Activated CD4-positive, alpha-beta T cell treated with anti-CD3 and anti-CD28 coated beads for 36 hours (primary cell): ENCODE measurements at regions not wholly inside any gene's neighbourhood (a gene's known extent, or its start where the extent isn't known, plus 50 kb on each side); places are given as distances from the start of the nearest gene placed in this dataset.
A peak's percentile ranks its signal among the peaks of the same experiment; 100 is the strongest.
"Not testable (repeated sequence)": the region's sequence is repeated elsewhere in the genome, so short reads cannot be mapped to it uniquely, and the experiment has no call there.

ENCODE experiments used
- ATAC-seq: fragments of 200-7000 bp; cut with Tn5 transposase; one replicate; pipeline ENCODE4 v1.10.0; 2021; ENCODE audit warnings: mild to moderate bottlenecking, moderate library complexity
- CTCF ChIA-PET: fragments of 350-600 bp; sonication (Branson Sonifier 250); formaldehyde crosslinking; loops from one replicate; lab custom pipeline; 2021; ENCODE audit warnings: antibody characterized with exemption; lab: Charles Lee
- POLR2A ChIA-PET: fragments of 350-600 bp; sonication (Branson Sonifier 250); formaldehyde crosslinking; loops from one replicate; lab custom pipeline; 2021; ENCODE audit warnings: antibody characterized with exemption, inconsistent platforms; lab: Charles Lee
- DNase-seq: peaks from one replicate; pipeline ENCODE4 v3.0.0-alpha.2; 2020
- H3K27ac Mint-ChIP-seq: one replicate; pipeline ENCODE4 v1.8.0; 2021; ENCODE audit warnings: mixed read lengths
- H3K27me3 Mint-ChIP-seq: one replicate; pipeline ENCODE4 v1.8.0; 2021; ENCODE audit warnings: mixed read lengths
- H3K36me3 Mint-ChIP-seq: one replicate; pipeline ENCODE4 v1.8.0; 2021; ENCODE audit warnings: low read depth, mixed read lengths
- H3K4me1 Mint-ChIP-seq: one replicate; pipeline ENCODE4 v1.8.0; 2021; ENCODE audit warnings: mixed read lengths
- H3K4me3 Mint-ChIP-seq: one replicate; pipeline ENCODE4 v1.8.0; 2021; ENCODE audit warnings: mild to moderate bottlenecking, moderate library complexity, mixed read lengths
- H3K9me3 Mint-ChIP-seq: one replicate; pipeline ENCODE4 v1.8.0; 2021; ENCODE audit warnings: low read depth, mixed read lengths
- intact Hi-C, 2 experiments: fragments of 100-400 bp; cut with DNase I in 1 of 2; cut with micrococcal nuclease in 1 of 2; formaldehyde crosslinking; loops; one replicate each; pipeline versions ENCODE4 v1.14.2 to v1.15.1; 2022 to 2024; cut with DNase I, micrococcal nuclease

DNA sequence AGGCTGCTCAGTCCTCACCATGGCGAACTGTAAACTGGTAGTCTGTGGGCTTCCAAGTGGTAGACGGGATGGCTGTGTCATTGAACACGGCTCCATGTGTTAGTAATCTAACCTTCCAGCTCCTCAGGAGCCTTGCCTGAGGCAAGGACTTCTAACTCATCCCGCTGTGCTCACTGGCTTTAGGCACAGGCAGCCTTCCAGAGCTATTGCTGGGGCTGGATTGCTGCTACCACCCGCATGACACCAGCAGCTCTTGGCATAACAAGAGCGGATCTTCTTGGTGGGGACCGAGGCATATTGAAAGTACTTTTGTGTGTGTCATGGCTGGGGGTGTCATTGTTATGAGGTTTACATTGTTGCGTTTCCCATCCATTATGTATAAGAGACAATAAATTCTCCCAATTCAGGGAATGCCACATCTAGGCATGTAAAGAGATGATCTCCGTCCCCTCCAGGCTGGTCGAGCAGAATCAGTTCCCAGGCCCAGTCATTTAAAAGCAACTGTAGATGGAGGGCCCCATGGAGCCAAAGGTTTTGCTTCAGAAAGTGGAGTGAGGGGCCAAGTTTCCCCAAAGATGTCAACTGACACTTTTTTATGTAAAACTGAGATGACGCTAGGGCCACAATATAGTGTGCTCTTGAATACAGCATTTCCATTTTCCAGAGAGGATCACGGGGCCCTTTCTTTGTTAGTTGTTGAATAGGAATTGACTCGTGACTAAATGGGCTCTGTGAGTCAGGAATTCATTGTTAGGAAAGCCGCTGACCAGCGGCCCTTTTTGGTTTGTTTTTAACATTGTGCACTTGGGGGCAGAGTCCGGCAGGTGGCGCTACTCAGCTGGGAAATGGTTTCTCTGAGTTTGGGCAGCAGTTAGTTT, 759.5 kb downstream of the TAF11L14 start:
- intact Hi-C loops = loop anchor here (1.0 kb wide), 1 partner anchor 304 kb away; no protein-coding TSS in a partner anchor
- Mint-ChIP-seq H3K27me3 (no peaks in the 10 kb centered on the region), H3K4me3 (no peak overlapping the region), H3K27ac (no peak overlapping the region), H3K4me1 (no peaks in the 10 kb centered on the region), H3K36me3 (no peaks in the 10 kb centered on the region), H3K9me3 (no peaks in the 10 kb centered on the region)
- ChIA-PET CTCF (interaction anchor here (0.9 to 1.3 kb wide), 2 partner anchors 10 to 11 kb away, joined by 3 to 6 read pairs; no protein-coding TSS in a partner anchor), POLR2A (no interaction called here)
- ATAC-seq (no peak), DNase-seq (peak; percentile 70)

DNA sequence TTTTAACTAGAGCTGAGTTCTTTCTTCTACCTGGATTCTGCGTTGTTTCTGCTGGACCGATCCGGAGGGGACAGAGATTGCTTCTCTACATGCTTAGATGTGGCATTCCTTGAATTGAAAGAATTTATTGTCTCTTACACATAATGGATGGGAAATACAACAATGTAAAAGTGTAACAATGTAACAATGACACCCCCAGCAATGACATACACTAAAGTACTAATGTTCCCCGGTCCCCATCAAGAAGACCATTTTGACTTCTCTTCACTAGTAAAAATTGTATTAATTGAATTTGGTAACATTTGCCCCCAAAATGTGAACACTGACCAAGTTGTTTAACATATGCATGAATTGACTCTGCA, 760.2 kb downstream of the TAF11L14 start:
- Mint-ChIP-seq H3K27me3 (no peaks in the 10 kb centered on the region), H3K9me3 (no peaks in the 10 kb centered on the region), H3K4me3 (no peak overlapping the region), H3K4me1 (no peaks in the 10 kb centered on the region), H3K36me3 (no peaks in the 10 kb centered on the region), H3K27ac (no peak overlapping the region)
- intact Hi-C loops = loop anchor here (1.0 kb wide), 1 partner anchor 304 kb away; no protein-coding TSS in a partner anchor
- POLR2A ChIA-PET = no interaction called here
- DNase-seq (no peak), ATAC-seq (no peak)
- CTCF ChIA-PET = interaction anchor here (0.9 to 1.3 kb wide), 2 partner anchors 10 kb away, joined by 3 to 6 read pairs; no protein-coding TSS in a partner anchor

DNA sequence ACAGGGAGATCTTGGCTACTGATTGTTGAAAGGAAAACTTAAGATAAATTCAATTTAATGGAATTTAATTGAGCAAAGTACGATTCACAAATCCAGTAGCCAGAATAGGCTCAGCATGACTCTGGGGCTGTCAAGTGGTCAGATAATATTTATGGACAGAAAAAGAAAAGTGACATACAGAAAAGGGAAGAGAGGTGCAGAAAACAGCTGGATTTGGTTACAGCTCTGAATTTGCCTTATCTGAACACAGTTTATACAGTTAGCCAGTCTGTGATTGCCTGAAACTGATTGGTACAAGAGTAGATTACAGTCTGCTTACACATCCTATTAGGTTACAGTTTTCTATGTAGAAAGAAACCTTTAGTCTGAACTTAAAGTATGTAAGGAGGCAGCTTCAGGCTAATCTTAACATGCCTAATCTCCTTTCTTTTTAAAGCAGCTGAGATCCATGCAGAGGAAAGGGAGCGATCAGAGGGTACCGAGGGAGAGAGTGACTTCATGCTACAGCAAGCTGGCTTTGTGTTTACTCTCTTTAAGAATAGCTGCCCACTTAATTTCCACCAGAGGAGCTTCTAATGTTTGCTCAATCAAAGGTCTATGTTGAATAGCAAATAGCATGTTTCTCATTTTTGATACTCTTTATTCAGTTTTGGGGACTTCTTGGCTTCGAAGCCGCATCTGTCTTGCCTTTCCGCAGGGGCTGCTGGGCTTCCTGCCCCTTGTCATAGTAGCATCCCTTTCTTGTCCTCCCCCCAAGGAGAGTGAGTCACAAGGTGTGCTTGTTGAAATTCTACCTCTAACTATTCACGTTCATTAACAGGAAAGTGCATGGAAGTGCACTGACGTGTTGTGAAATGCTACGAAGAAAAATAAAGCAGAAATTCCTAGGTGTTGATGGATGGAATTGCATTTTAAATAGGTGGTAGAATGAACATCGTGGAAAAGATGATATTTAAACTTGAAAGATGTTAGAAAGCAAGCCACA, 761.2 kb downstream of the TAF11L14 start:
- Mint-ChIP-seq H3K4me3 (no peak overlapping the region), H3K36me3 (no peaks in the 10 kb centered on the region), H3K4me1 (no peaks in the 10 kb centered on the region), H3K27ac (no peak overlapping the region), H3K27me3 (no peaks in the 10 kb centered on the region), H3K9me3 (no peaks in the 10 kb centered on the region)
- DNase-seq (no peak), ATAC-seq (no peak)
- CTCF ChIA-PET = no interaction called here
- intact Hi-C loops = no loop called here
- POLR2A ChIA-PET = no interaction called here

DNA sequence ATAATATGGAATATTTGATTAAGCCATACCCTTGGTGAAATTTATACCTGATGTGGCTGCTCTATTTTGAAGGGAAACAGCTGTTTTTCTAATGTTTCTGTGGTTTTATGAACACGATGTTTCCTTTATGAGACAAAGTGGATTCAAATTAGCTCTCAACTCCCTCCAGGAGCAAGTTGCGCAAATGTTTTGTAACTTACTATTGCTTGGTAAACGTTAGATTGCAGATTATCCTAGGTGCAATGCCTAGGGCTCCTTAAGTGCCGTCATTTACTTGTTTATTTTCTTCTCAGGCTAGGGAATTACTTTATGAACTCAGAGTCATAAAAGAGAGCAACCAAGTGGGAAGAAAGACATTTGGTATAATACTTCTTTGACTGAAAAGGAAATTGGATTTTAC, 763.1 kb downstream of the TAF11L14 start:
- POLR2A ChIA-PET = no interaction called here
- CTCF ChIA-PET = no interaction called here
- no peak overlapping the region for H3K4me3 Mint-ChIP-seq
- no peaks in the 10 kb centered on the region for H3K27me3 Mint-ChIP-seq
- no peak for ATAC-seq
- no peaks in the 10 kb centered on the region for H3K9me3 Mint-ChIP-seq
- no peaks in the 10 kb centered on the region for H3K36me3 Mint-ChIP-seq
- intact Hi-C loops = no loop called here
- no peak overlapping the region for H3K27ac Mint-ChIP-seq
- no peaks in the 10 kb centered on the region for H3K4me1 Mint-ChIP-seq
- no peak for DNase-seq

DNA sequence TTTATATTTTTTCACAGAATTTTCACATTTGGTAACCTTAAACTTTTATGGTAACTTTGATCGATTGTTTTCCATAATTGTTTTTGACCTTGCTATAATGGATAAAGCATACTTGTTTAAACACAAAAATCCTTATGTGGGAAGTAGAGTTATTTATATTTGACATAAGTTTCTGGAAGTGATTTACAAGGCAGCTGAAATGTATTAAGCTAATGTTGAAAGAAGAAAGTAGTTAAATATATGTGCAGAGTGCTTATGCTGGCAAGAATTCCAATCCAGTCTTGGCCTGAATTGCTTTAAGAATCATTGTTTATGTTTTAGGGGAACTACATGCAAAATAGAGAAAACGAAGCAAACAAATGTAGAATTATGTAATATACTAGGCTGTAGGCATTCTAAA, 763.6 kb downstream of the TAF11L14 start:
- Mint-ChIP-seq H3K36me3 (no peaks in the 10 kb centered on the region), H3K27me3 (no peaks in the 10 kb centered on the region), H3K27ac (no peak overlapping the region), H3K4me1 (no peaks in the 10 kb centered on the region), H3K9me3 (no peaks in the 10 kb centered on the region), H3K4me3 (no peak overlapping the region)
- DNase-seq (no peak), ATAC-seq (no peak)
- POLR2A ChIA-PET = no interaction called here
- CTCF ChIA-PET = no interaction called here
- intact Hi-C loops = no loop called here

- H3K4me3 Mint-ChIP-seq, H3K4me1 Mint-ChIP-seq, POLR2A ChIA-PET, DNase-seq, H3K27me3 Mint-ChIP-seq, ATAC-seq, H3K27ac Mint-ChIP-seq, H3K36me3 Mint-ChIP-seq, CTCF ChIA-PET, intact Hi-C loops, H3K9me3 Mint-ChIP-seq: not testable (repeated sequence)
These were observed 765.4 kb downstream of the TAF11L14 start for GRCh38 chr5:18399461-18400327.

DNA sequence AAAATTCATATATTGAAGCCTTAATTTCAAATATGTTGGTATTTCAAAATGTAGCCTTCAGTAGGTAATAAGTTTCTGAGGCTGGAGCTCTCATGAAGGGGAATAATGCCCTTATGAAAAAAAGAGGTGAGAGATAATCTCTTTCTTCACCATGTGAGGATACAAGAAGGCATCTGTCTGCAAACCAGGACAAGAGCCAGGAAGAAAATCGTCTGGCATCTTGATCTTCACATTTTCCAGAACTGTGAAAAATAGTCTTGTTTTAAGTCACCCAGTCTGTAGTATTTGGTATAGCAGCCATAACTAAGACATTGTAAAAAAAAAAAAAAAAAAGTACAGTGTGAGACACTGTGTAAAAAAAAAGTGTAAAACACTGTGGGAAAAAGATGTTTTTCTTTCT, 768.9 kb downstream of the TAF11L14 start:
- Mint-ChIP-seq H3K4me3 (no peak overlapping the region), H3K4me1 (no peaks in the 10 kb centered on the region), H3K9me3 (no peaks in the 10 kb centered on the region), H3K27ac (no peak overlapping the region), H3K36me3 (no peaks in the 10 kb centered on the region), H3K27me3 (no peaks in the 10 kb centered on the region)
- CTCF ChIA-PET = no interaction called here
- DNase-seq (no peak), ATAC-seq (no peak)
- POLR2A ChIA-PET = no interaction called here
- intact Hi-C loops = no loop called here

DNA sequence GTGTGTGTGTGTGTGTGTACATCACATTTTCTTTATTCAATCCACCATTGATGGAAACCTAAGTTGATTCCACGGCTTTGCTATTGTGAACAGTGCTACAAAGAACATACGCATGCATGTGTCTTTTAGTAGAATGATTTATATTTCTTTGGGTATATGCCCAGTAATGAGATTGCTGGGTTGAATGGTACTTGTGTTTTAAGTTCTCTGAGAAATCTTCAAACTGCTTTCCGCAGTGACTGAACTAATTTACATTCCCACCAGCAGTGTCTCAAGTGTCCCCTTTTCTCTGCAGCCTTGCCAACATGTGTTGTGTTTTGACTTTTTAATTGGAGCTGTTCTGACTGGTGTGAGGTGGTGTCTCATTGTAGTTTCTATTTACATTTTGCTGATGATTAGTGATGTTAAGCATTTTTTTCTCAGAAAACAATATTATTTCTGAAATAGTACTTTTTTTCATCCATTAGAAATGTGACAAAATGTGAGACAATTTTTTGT, 769.7 kb downstream of the TAF11L14 start:
- ATAC-seq (no peak), DNase-seq (no peak)
- ChIA-PET CTCF (interaction anchor here (0.6 to 0.7 kb wide), 2 partner anchors 10 to 549 kb away, joined by 3 read pairs; no protein-coding TSS in a partner anchor), POLR2A (no interaction called here)
- intact Hi-C loops = no loop called here
- Mint-ChIP-seq H3K36me3 (no peaks in the 10 kb centered on the region), H3K27ac (no peak overlapping the region), H3K4me1 (no peaks in the 10 kb centered on the region), H3K9me3 (no peaks in the 10 kb centered on the region), H3K27me3 (no peaks in the 10 kb centered on the region), H3K4me3 (no peak overlapping the region)

DNA sequence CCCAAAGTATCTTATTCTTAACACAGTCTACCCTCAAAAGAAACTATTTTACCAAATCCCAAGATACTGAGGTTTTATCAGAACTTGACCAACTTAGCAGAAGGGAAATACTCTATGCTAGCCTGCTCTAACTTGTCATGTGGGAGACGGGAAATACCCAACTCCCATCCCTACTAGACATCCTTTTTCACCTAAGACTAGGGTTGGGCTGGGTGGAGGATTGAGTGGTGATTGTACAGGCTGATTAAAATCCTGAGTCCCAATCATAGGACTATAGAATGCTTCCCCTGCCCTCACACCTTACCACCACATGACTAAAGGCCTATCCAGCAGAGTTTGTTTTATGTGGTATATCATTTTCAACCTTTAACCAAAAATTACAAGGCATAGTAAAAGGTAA, 786.5 kb downstream of the TAF11L14 start:
- intact Hi-C loops = no loop called here

DNA sequence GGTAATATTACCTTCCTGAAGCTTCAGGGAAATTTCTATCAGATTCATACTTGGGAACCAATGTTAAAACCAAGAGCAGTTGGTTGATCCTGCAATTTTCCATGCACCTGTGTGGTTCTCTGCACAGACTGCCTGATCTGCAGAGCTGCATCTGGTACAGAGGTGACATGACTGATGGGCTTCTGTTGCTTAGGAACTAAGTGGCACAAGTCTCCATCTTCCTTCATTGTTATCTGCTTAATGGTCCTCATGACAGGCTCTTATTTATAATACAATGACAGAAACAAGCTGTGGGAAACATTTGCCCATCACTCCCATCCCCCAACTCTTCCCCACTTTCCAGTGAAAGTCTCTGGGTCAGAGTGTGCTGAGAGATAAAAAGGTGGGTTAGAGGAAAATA, 799.1 kb downstream of the TAF11L14 start:
- intact Hi-C loops = no loop called here
- no peak overlapping the region for H3K4me3 Mint-ChIP-seq
- H3K4me1 Mint-ChIP-seq = no peaks in the 10 kb centered on the region
- ChIA-PET CTCF (interaction anchor here (0.6 to 0.7 kb wide), 2 partner anchors 83 to 691 kb away, joined by 3 to 4 read pairs; no protein-coding TSS in a partner anchor), POLR2A (no interaction called here)
- no peaks in the 10 kb centered on the region for H3K36me3 Mint-ChIP-seq
- no peak for ATAC-seq
- H3K27ac Mint-ChIP-seq = no peak overlapping the region
- DNase-seq = no peak
- H3K27me3 Mint-ChIP-seq = no peaks in the 10 kb centered on the region
- H3K9me3 Mint-ChIP-seq = no peaks in the 10 kb centered on the region

More for the DNA sequence above, 786.5 kb downstream of the TAF11L14 start:
- ATAC-seq (no peak), DNase-seq (no peak)
- Mint-ChIP-seq H3K27me3 (no peaks in the 10 kb centered on the region), H3K4me1 (no peaks in the 10 kb centered on the region), H3K36me3 (no peaks in the 10 kb centered on the region), H3K27ac (no peak overlapping the region), H3K4me3 (no peak overlapping the region), H3K9me3 (peaks cover 5% of the 10 kb centered on the region)
- POLR2A ChIA-PET = no interaction called here
- CTCF ChIA-PET = no interaction called here

DNA sequence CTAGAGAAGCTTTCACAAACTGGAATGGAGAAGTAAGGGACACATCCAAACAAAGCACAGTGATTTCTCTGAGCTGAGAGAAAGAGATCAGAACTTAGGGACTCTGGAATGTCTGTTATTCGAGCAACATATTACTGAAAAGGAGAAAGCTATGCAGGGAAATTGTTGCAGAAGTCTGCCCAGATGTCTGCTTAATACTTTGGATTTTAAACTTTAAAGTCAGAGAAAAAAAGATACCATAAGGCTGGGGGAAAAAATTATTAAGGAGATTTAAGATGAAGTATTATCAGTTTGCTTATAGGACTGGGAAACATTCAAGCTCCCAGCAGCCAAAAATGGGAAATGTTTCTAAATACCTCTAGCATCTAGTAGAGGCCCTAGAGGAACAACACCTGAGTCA, 803.9 kb downstream of the TAF11L14 start:
- ATAC-seq (no peak), DNase-seq (no peak)
- no peak overlapping the region for H3K27ac Mint-ChIP-seq
- H3K9me3 Mint-ChIP-seq = peaks cover 2% of the 10 kb centered on the region
- no peaks in the 10 kb centered on the region for H3K27me3 Mint-ChIP-seq
- CTCF ChIA-PET = no interaction called here
- no peaks in the 10 kb centered on the region for H3K36me3 Mint-ChIP-seq
- H3K4me1 Mint-ChIP-seq = no peaks in the 10 kb centered on the region
- POLR2A ChIA-PET = no interaction called here
- no peak overlapping the region for H3K4me3 Mint-ChIP-seq
- intact Hi-C loops = no loop called here
